Pancreas (tissue), 10 donors: ENCODE measurements at regions not wholly inside any gene's neighbourhood (a gene's known extent, or its start where the extent isn't known, plus 50 kb on each side); places are given as distances from the start of the nearest gene placed in this dataset.
"Not testable (repeated sequence)": the region's sequence is repeated elsewhere in the genome, so short reads cannot be mapped to it uniquely, and the experiment has no call there.

Source experiments
- ATAC-seq, 4 donors: fragments of 200-7000 bp; cut with Tn5 transposase; one replicate each; pipeline versions ENCODE4 v1.8.0 to v1.9.1; 2020; ENCODE audit warnings: mild to moderate bottlenecking in 4 of 4, moderate library complexity in 4 of 4
- DNase-seq, 6 donors: peaks; one replicate each; pipeline ENCODE4 v3.0.0-alpha.2; 2020
- FAIRE-seq: peaks from 2 replicates; lab custom pipeline; 2012; peaks lifted over from hg19 to GRCh38; lab: Jason Lieb, UNC
- H3K27ac ChIP-seq, 4 donors: fragments of 200-600 bp; sonication (generic); 1 replicate in 3 of 4; 2 replicates in 1 of 4; pipeline versions ENCODE4 v1.5.0 to v1.8.0; 2020
- H3K27me3 ChIP-seq, 4 donors: fragments of 200-600 bp; one replicate each; pipeline ENCODE4 v1.8.0; 2021
- H3K36me3 ChIP-seq, 3 donors: fragments of 200-600 bp; sonication (generic) in 1 of 3; one replicate each; pipeline versions ENCODE4 v1.5.0 to v1.8.0; 2020 to 2021
- H3K4me1 ChIP-seq, 3 donors: fragments of 200-600 bp; one replicate each; pipeline ENCODE4 v1.8.0; 2021
- H3K4me3 ChIP-seq, 4 donors: fragments of 200-600 bp; sonication (generic) in 2 of 4; one replicate each; pipeline versions ENCODE4 v1.5.0 to v1.8.0; 2020 to 2021
- H3K9me3 ChIP-seq, 4 donors: fragments of 200-600 bp; one replicate each; pipeline ENCODE4 v1.8.0; 2021
- WGBS, 2 donors: extraction: QIAGEN DNeasy Blood & Tissue Kit; methylation state at CpG; one replicate each; pipeline ENCODE4 v1.1.7; 2013; 5-methylcytosine and 5-hydroxymethylcytosine counted together
- intact Hi-C, 3 donors: fragments of 100-400 bp; cut with DNase I; formaldehyde crosslinking; loops; one replicate each; pipeline versions ENCODE4 v1.11.1 to v1.14.2; 2022
- TF ChIP-seq, protein P1 (sequence below), 4 donors: fragments of 200-600 bp; sonication (generic) in 3 of 4; IDR thresholded peaks; one replicate each; pipeline versions ENCODE4 v1.5.0 to v1.8.0; 2021; ENCODE audit warnings: antibody characterized with exemption in 4 of 4
- donor health status: healthy with polysubstance abuse.
- donor health status: DM: no; HTN: no; CAD: no; lungs with moderate emphysema.
- donor health status: DM: no; HTN: no; CAD: no.
- donor health status: control.
- donor health status: control.
- donor health status: Bipolar disorder and iron deficiency.
- donor health status: DM: yes; HTN: yes; CAD: no.
- donor health status: DM: no; HTN: no; CAD: no.
- donor health status: DM: no; HTN: no; CAD: no.
- donor health status: DM: yes; HTN: yes; CAD: no.

GRCh38 chr7:4606797-4607196, 75.3 kb upstream of the FOXK1 start:
- WGBS, 2 donors: 51 to 59% methylated on average over 10 of the region's 10 CpGs
- TF ChIP-seq, protein P1, sequence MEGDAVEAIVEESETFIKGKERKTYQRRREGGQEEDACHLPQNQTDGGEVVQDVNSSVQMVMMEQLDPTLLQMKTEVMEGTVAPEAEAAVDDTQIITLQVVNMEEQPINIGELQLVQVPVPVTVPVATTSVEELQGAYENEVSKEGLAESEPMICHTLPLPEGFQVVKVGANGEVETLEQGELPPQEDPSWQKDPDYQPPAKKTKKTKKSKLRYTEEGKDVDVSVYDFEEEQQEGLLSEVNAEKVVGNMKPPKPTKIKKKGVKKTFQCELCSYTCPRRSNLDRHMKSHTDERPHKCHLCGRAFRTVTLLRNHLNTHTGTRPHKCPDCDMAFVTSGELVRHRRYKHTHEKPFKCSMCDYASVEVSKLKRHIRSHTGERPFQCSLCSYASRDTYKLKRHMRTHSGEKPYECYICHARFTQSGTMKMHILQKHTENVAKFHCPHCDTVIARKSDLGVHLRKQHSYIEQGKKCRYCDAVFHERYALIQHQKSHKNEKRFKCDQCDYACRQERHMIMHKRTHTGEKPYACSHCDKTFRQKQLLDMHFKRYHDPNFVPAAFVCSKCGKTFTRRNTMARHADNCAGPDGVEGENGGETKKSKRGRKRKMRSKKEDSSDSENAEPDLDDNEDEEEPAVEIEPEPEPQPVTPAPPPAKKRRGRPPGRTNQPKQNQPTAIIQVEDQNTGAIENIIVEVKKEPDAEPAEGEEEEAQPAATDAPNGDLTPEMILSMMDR (IDR thresholded peaks at IDR 0.05): no peak
- H3K36me3 ChIP-seq: no peaks in the 10 kb centered on the region
- ATAC-seq: peak in 1 of 4 donors; percentile 8
- FAIRE-seq: no peak
- no peak for DNase-seq
- H3K4me1 ChIP-seq: no peaks in the 10 kb centered on the region
- no peak overlapping the region for H3K27ac ChIP-seq
- H3K4me3 ChIP-seq: no peak overlapping the region
- intact Hi-C loops: loop anchor here in 1 of 3 donors (10.0 kb wide), 1 partner anchor 148 kb away; no protein-coding TSS in a partner anchor
- H3K9me3 ChIP-seq: no peaks in the 10 kb centered on the region
- H3K27me3 ChIP-seq: no peaks in the 10 kb centered on the region

DNA sequence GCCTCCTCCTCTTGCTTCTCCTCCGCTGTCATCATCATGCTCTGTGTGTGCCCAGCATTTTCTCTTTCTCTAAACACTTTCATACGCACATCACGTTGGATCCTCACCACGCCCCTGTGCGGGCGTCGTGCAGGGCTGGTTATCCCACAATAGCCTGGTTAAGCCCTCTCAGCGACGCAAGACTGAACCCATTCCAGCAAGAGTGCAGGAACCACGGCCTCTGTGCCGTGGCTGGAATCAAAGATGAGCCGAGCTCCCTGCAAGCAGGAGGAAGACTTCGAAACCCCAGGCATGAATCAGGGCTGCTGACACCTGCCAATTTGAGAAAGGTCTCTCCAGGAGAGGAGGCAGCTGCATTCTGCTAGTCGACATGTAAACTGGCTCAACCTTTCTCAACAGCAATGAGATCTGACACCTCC, 74.8 kb upstream of the FOXK1 start:
- DNase-seq: peak in 1 of 6 donors; percentile 45
- 52 to 70% methylated on average over 14 of the region's 14 CpGs for WGBS, 2 donors
- no peak overlapping the region for H3K27ac ChIP-seq

GRCh38 chr7:4609576-4609975, 72.5 kb upstream of the FOXK1 start:
- intact Hi-C loops: loop anchor here in 1 of 3 donors (10.0 kb wide), 1 partner anchor 145 kb away; no protein-coding TSS in a partner anchor
- H3K27me3 ChIP-seq, H3K4me3 ChIP-seq, H3K4me1 ChIP-seq, DNase-seq, FAIRE-seq, H3K9me3 ChIP-seq, H3K36me3 ChIP-seq, H3K27ac ChIP-seq, ATAC-seq: not testable (repeated sequence)
- 81 to 90% methylated on average over 7 of the region's 7 CpGs for WGBS, 2 donors

More for the DNA sequence above, 74.8 kb upstream of the FOXK1 start:
- Histone ChIP-seq H3K36me3 (no peaks in the 10 kb centered on the region), H3K27me3 (no peaks in the 10 kb centered on the region), H3K4me3 (no peak overlapping the region), H3K9me3 (no peaks in the 10 kb centered on the region), H3K4me1 (no peaks in the 10 kb centered on the region)
- FAIRE-seq (no peak), ATAC-seq (peak in 1 of 4 donors; percentile 16)
- intact Hi-C loops: loop anchor here in 1 of 3 donors (10.0 kb wide), 1 partner anchor 147 kb away; no protein-coding TSS in a partner anchor
- TF ChIP-seq, protein P1 (IDR thresholded peaks at IDR 0.05): no peak

DNA sequence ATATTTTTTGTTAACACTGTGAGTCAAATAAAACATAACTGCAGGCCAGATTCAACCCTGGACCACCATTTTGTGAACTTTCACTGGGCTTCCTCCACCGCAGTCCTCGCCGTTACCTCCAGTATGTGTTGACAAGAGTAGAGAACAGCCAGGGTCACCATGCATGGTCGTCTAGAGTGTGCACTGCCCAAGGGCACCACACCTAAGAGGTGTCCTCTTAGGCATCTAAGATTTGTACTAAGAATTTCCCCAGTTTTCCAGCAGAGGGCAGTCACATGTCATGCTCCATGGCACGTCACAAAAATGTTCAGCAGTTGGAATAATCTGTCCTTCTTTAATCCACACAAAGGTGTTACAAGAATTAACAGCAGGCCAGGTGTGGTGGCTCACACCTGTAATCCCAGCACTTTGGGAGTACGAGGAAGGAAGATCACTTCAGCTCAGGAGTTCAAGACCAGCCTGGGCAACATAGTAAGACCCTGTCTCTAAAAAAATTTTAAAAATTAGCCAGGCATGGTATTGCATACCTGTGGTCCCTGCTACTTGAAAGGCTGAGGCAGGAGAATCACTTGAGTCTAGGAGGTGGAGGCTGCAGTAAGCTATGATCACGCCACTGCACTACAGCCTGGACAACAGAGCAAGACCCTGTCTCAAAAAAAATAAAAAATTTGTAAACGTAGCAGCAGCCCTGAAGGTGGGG, 71.2 kb upstream of the FOXK1 start:
- WGBS, 2 donors: 31 to 40% methylated on average over 8 of the region's 8 CpGs
- Histone ChIP-seq H3K4me3 (no peak overlapping the region), H3K9me3 (no peaks in the 10 kb centered on the region), H3K4me1 (no peaks in the 10 kb centered on the region), H3K36me3 (no peaks in the 10 kb centered on the region), H3K27me3 (no peaks in the 10 kb centered on the region), H3K27ac (no peak overlapping the region)
- FAIRE-seq: no peak
- peak; percentile 82 to 94 (median 90) for ATAC-seq
- intact Hi-C loops: no loop called here
- TF ChIP-seq, protein P1 (IDR thresholded peaks at IDR 0.05): peak; percentile 53 to 76 (median 69)
- peak in 4 of 6 donors; percentile 24 to 60 (median 44) for DNase-seq

DNA sequence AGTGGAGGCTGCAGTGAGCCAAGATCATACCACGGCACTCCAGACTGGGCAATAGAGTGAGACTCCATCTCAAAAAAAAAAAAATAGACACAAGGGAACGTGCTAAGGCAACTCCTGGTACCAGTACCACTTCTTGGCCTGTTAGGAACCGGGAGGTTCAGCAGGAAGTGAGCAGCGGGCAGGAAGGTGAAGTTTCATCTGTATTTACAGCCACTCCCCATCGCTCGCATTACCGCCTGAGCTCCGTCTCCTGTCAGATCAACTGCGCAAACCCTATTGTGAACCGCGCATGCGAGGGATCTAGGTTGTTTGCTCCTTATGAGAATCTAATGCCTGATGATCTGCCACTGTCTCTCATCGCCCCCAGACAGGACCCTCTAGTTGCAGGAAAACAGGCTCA, 69.9 kb upstream of the FOXK1 start:
- no peaks in the 10 kb centered on the region for H3K36me3 ChIP-seq
- FAIRE-seq: no peak
- no peak for DNase-seq
- no peaks in the 10 kb centered on the region for H3K9me3 ChIP-seq
- 87 to 94% methylated on average over 13 of the region's 13 CpGs for WGBS, 2 donors
- H3K4me1 ChIP-seq: no peaks in the 10 kb centered on the region
- no peak for ATAC-seq
- no peak overlapping the region for H3K27ac ChIP-seq
- H3K4me3 ChIP-seq: no peak overlapping the region
- intact Hi-C loops: no loop called here
- H3K27me3 ChIP-seq: no peaks in the 10 kb centered on the region
- TF ChIP-seq, protein P1 (IDR thresholded peaks at IDR 0.05): no peak
